ENCODE measurements at regions not wholly inside any gene's neighbourhood (a gene's known extent, or its start where the extent isn't known, plus 50 kb on each side); places are given as distances from the start of the nearest gene placed in this dataset.

- no peak overlapping the region for H3K27ac ChIP-seq
- H3K27me3 ChIP-seq = no peaks in the 10 kb centered on the region
- no peaks in the 10 kb centered on the region for H3K9me3 ChIP-seq
- peaks cover 0 to 11% of the 10 kb centered on the region in 2 experiments for H3K4me1 ChIP-seq (ENCODE audit: control insufficient read depth in 1 of 2, insufficient read depth in 1 of 2, low read depth in 1 of 2, low read length in 1 of 2)
- no peak overlapping the region for H3K4me3 ChIP-seq (ENCODE audit: low read depth in 1 of 2, low read length in 1 of 2)
- no peaks in the 10 kb centered on the region for H3K36me3 ChIP-seq
- TF ChIP-seq CTCF (IDR thresholded peaks at IDR 0.05) = no peak
These were observed 331.8 kb upstream of the BTBD3 start for GRCh38 chr20:11585752-11586352.

- Histone ChIP-seq H3K9me3 (no peaks in the 10 kb centered on the region), H3K4me1 (ENCODE audit: control insufficient read depth in 1 of 2, insufficient read depth in 1 of 2, low read depth in 1 of 2, low read length in 1 of 2) (peaks cover 0 to 11% of the 10 kb centered on the region in 2 experiments), H3K4me3 (ENCODE audit: low read depth in 1 of 2, low read length in 1 of 2) (no peak overlapping the region), H3K27me3 (no peaks in the 10 kb centered on the region), H3K36me3 (no peaks in the 10 kb centered on the region), H3K27ac (no peak overlapping the region)
- no peak for TF ChIP-seq CTCF (IDR thresholded peaks at IDR 0.05)
These were observed 328.8 kb upstream of the BTBD3 start for GRCh38 chr20:11588875-11589274.

- no peak overlapping the region for H3K4me3 ChIP-seq (ENCODE audit: low read depth in 1 of 2, low read length in 1 of 2)
- no peaks in the 10 kb centered on the region for H3K27me3 ChIP-seq
- no peaks in the 10 kb centered on the region for H3K4me1 ChIP-seq (ENCODE audit: control insufficient read depth in 1 of 2, insufficient read depth in 1 of 2, low read depth in 1 of 2, low read length in 1 of 2)
- TF ChIP-seq CTCF (IDR thresholded peaks at IDR 0.05) = no peak
- no peaks in the 10 kb centered on the region for H3K36me3 ChIP-seq
- H3K27ac ChIP-seq = no peak overlapping the region
- H3K9me3 ChIP-seq = no peaks in the 10 kb centered on the region
These were observed 325.7 kb upstream of the BTBD3 start for GRCh38 chr20:11591965-11592364.

GRCh38 chr20:11604339-11604738, 313.4 kb upstream of the BTBD3 start:
- no peak overlapping the region for H3K4me3 ChIP-seq (ENCODE audit: low read depth in 1 of 2, low read length in 1 of 2)
- H3K36me3 ChIP-seq = no peaks in the 10 kb centered on the region
- TF ChIP-seq CTCF (IDR thresholded peaks at IDR 0.05) = no peak
- no peaks in the 10 kb centered on the region for H3K27me3 ChIP-seq
- H3K4me1 ChIP-seq (ENCODE audit: control insufficient read depth in 1 of 2, insufficient read depth in 1 of 2, low read depth in 1 of 2, low read length in 1 of 2) = no peaks in the 10 kb centered on the region
- H3K9me3 ChIP-seq = no peaks in the 10 kb centered on the region
- H3K27ac ChIP-seq = no peak overlapping the region

DNA sequence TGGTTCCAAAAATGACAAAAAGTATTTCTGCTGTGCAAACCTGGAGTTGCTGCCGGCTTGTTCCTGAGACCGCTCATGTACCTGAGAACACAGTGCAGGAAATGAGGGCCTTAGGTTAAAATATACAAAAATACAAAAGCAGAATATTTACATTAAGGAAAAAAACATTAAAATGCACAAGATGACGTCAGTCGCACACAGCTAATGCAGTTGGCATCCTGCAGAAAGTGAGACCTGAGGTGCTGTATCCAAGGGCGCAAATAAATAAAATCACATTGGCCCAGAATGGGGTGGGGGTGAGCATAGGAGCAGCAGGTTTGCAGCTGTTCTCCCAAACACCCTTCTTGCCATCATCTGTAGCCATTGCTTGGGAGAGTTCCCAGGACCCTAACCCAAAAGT, 310.6 kb upstream of the BTBD3 start:
- H3K27ac ChIP-seq = no peak overlapping the region
- no peaks in the 10 kb centered on the region for H3K4me1 ChIP-seq (ENCODE audit: control insufficient read depth in 1 of 2, insufficient read depth in 1 of 2, low read depth in 1 of 2, low read length in 1 of 2)
- no peaks in the 10 kb centered on the region for H3K27me3 ChIP-seq
- H3K36me3 ChIP-seq = no peaks in the 10 kb centered on the region
- TF ChIP-seq CTCF (IDR thresholded peaks at IDR 0.05) = no peak
- no peak overlapping the region for H3K4me3 ChIP-seq (ENCODE audit: low read depth in 1 of 2, low read length in 1 of 2)
- no peaks in the 10 kb centered on the region for H3K9me3 ChIP-seq

DNA sequence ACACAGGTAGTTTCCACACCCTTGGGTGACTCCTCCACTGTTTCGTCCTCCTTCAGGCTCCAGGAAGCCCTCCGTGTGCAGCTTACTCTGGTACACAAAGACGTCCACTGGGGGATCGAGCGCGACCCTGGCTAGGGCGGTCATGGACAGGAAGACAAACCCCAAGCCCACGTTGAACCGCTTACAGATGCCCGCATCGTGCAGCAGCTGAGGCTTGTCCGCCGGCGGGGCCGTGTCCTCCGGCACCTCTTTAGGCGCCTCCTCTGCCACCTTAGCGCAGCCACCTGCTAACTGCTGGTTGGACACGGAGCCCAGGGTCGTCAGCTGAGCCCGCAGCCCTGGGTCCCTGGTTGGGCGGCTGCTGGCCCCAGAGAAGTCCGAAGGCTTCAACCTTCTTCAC, 309.0 kb upstream of the BTBD3 start:
- Histone ChIP-seq H3K9me3 (no peaks in the 10 kb centered on the region), H3K27ac (no peak overlapping the region), H3K36me3 (no peaks in the 10 kb centered on the region), H3K4me3 (ENCODE audit: low read depth in 1 of 2, low read length in 1 of 2) (no peak overlapping the region), H3K27me3 (no peaks in the 10 kb centered on the region), H3K4me1 (ENCODE audit: control insufficient read depth in 1 of 2, insufficient read depth in 1 of 2, low read depth in 1 of 2, low read length in 1 of 2) (no peaks in the 10 kb centered on the region)
- TF ChIP-seq CTCF (IDR thresholded peaks at IDR 0.05) = no peak
